Body of pancreas (tissue), 4 donors: ENCODE measurements at regions not wholly inside any gene's neighbourhood (a gene's known extent, or its start where the extent isn't known, plus 50 kb on each side); places are given as distances from the start of the nearest gene placed in this dataset.

ENCODE experiments used
- POLR2A ChIP-seq, 3 donors: fragments of 450-650 bp; IDR thresholded peaks; one replicate each; pipeline ENCODE4 v1.6.1; 2016; ENCODE audit warnings: antibody characterized with exemption in 3 of 3, mild to moderate bottlenecking in 2 of 3
- TF ChIP-seq, protein P1 (sequence below), 7 experiments: fragments of 450-650 bp in 4 of 7; fragments of 200-600 bp in 3 of 7; sonication (generic) in 3 of 7; IDR thresholded peaks; one replicate each; pipeline ENCODE4 v1.5.1; 2016 to 2019; ENCODE audit warnings: antibody characterized with exemption in 7 of 7

DNA sequence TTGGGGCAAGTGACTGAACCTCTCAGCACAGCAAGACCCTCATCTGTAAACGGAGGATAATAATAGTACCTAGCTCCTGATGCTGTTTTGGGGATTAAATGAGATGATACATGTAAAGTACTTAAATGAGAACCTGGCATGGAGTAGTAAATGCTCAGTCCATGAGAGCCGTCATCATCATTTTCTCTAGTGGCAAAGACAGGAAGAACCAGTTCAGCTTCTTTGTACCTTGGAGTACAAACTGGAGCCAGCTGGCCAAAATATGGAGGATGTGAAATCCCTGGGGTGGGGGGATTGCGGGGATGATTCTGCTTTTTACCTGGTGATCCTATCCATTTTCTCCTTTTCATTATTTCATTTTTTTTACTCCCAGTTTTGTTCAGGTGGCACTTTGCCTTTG lies 204.2 kb upstream of the LRRN1 start:
- TF ChIP-seq, protein P1, sequence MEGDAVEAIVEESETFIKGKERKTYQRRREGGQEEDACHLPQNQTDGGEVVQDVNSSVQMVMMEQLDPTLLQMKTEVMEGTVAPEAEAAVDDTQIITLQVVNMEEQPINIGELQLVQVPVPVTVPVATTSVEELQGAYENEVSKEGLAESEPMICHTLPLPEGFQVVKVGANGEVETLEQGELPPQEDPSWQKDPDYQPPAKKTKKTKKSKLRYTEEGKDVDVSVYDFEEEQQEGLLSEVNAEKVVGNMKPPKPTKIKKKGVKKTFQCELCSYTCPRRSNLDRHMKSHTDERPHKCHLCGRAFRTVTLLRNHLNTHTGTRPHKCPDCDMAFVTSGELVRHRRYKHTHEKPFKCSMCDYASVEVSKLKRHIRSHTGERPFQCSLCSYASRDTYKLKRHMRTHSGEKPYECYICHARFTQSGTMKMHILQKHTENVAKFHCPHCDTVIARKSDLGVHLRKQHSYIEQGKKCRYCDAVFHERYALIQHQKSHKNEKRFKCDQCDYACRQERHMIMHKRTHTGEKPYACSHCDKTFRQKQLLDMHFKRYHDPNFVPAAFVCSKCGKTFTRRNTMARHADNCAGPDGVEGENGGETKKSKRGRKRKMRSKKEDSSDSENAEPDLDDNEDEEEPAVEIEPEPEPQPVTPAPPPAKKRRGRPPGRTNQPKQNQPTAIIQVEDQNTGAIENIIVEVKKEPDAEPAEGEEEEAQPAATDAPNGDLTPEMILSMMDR (IDR thresholded peaks at IDR 0.05): no peak
- TF ChIP-seq POLR2A (IDR thresholded peaks at IDR 0.05): no peak
